AG04450 (cell line): ENCODE measurements at regions not wholly inside any gene's neighbourhood (a gene's known extent, or its start where the extent isn't known, plus 50 kb on each side); places are given as distances from the start of the nearest gene placed in this dataset.
A peak's percentile ranks its signal among the peaks of the same experiment; 100 is the strongest.

ENCODE experiments used
- CTCF ChIA-PET: fragments of 300-600, 350-600 bp; formaldehyde crosslinking; extraction: SDS; loops from one replicate; lab custom pipeline; 2022; ENCODE audit warnings: antibody characterized with exemption, inconsistent platforms; lab: Charles Lee
- POLR2A ChIA-PET: fragments of 350-600 bp; formaldehyde crosslinking; extraction: SDS; loops from one replicate; lab custom pipeline; 2021; ENCODE audit warnings: antibody characterized with exemption, inconsistent platforms; lab: Yijun Ruan, JAX
- DNase-seq: peaks from one replicate; pipeline ENCODE4 v3.0.0-alpha.2; 2011; ENCODE audit warnings: low read depth, low spot score
- H3K27ac ChIP-seq: one replicate; pipeline ENCODE4 v1.5.1; 2012; ENCODE audit warnings: low read depth, low read length, control low read depth
- H3K27me3 ChIP-seq: one replicate; pipeline ENCODE4 v1.6.0; 2012; ENCODE audit warnings: low read length; ENCODE audit not compliant: control insufficient read depth, insufficient read depth
- H3K4me3 ChIP-seq: 2 replicates; pipeline ENCODE4 v1.5.1; 2011; ENCODE audit warnings: mild to moderate bottlenecking, low read depth, low read length, control low read depth
- H3K9me3 ChIP-seq: 2 replicates; pipeline ENCODE4 v1.5.1; 2012; ENCODE audit warnings: low read length; ENCODE audit not compliant: control insufficient read depth, insufficient read depth
- TF ChIP-seq, protein P1 (sequence below): IDR thresholded peaks from 2 replicates; pipeline ENCODE4 v1.5.1; 2011; ENCODE audit warnings: low read depth, low read length, control low read depth, inconsistent platforms

GRCh38 chr2:226378753-226379705, 420.6 kb downstream of the IRS1 start:
- Histone ChIP-seq H3K9me3 (no peaks in the 10 kb centered on the region), H3K27me3 (no peaks in the 10 kb centered on the region), H3K4me3 (no peak overlapping the region), H3K27ac (no peak overlapping the region)
- ChIA-PET POLR2A (interaction anchor here (0.6 kb wide), 1 partner anchor 486 kb away, joined by 3 read pairs; no protein-coding TSS in a partner anchor), CTCF (no interaction called here)
- DNase-seq = peak; percentile 4
- TF ChIP-seq, protein P1, sequence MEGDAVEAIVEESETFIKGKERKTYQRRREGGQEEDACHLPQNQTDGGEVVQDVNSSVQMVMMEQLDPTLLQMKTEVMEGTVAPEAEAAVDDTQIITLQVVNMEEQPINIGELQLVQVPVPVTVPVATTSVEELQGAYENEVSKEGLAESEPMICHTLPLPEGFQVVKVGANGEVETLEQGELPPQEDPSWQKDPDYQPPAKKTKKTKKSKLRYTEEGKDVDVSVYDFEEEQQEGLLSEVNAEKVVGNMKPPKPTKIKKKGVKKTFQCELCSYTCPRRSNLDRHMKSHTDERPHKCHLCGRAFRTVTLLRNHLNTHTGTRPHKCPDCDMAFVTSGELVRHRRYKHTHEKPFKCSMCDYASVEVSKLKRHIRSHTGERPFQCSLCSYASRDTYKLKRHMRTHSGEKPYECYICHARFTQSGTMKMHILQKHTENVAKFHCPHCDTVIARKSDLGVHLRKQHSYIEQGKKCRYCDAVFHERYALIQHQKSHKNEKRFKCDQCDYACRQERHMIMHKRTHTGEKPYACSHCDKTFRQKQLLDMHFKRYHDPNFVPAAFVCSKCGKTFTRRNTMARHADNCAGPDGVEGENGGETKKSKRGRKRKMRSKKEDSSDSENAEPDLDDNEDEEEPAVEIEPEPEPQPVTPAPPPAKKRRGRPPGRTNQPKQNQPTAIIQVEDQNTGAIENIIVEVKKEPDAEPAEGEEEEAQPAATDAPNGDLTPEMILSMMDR = no peak

GRCh38 chr2:226376516-226377180, 423.0 kb downstream of the IRS1 start:
- ChIA-PET POLR2A (no interaction called here), CTCF (no interaction called here)
- no peak overlapping the region for H3K4me3 ChIP-seq
- H3K27ac ChIP-seq = no peak overlapping the region
- H3K27me3 ChIP-seq = no peaks in the 10 kb centered on the region
- no peak for DNase-seq
- no peaks in the 10 kb centered on the region for H3K9me3 ChIP-seq
- TF ChIP-seq, protein P1 = no peak

- no peaks in the 10 kb centered on the region for H3K27me3 ChIP-seq
- DNase-seq = no peak
- H3K4me3 ChIP-seq = no peak overlapping the region
- no peak overlapping the region for H3K27ac ChIP-seq
- CTCF ChIA-PET = no interaction called here
- H3K9me3 ChIP-seq = no peaks in the 10 kb centered on the region
- POLR2A ChIA-PET = no interaction called here
- TF ChIP-seq, protein P1 = no peak
These were observed 432.7 kb downstream of the IRS1 start for GRCh38 chr2:226366920-226367319.

DNA sequence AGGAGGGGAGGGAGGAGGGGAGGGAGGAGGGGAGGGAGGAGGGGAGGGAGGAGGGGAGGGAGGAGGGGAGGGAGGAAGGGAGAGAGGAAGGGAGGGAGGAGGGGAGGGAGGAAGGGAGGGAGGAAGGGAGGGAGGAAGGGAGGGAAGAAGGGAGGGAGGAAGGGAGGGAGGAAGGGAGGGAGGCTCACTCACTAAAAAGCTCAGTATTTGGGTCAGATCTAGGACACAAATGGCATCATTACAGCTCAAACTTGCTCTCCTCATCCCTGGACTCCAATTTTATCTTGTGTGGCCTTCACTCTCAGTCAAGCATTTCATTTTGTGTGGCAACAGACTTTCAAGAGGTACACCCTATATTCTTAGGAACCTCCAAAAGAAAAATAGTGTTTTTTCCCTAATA, 435.4 kb downstream of the IRS1 start:
- TF ChIP-seq, protein P1 = no peak
- Histone ChIP-seq H3K27me3 (no peaks in the 10 kb centered on the region), H3K9me3 (no peaks in the 10 kb centered on the region), H3K4me3 (no peak overlapping the region), H3K27ac (no peak overlapping the region)
- POLR2A ChIA-PET = no interaction called here
- DNase-seq = no peak
- CTCF ChIA-PET = no interaction called here
